GM21390 (cell line): ENCODE measurements at regions not wholly inside any gene's neighbourhood (a gene's known extent, or its start where the extent isn't known, plus 50 kb on each side); places are given as distances from the start of the nearest gene placed in this dataset.

Experiments used
- ATAC-seq: cut with Tn5 transposase; IDR thresholded peaks from one replicate; pipeline ENCODE4 v1.9.1; 2021; ENCODE audit not compliant: unreplicated experiment

DNA sequence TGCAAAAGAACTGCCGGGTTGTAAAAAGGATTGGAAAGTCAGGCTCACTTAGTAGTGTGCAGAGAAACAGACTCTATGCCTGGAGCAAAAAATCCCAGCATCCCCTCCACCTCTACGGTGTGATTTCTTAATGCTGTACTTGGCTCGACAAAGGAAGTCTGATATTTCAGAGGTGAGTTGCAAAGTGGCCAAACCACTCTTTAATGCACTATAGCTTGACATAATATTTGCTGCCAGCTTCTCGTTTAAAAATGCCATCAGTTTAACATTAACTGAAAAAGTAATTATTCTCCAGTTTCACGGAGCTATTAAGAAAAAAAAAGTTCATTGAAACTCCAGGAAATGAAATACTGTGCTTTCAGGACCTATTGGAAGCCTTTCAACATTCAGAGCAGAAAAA, 448.3 kb upstream of the ZFP42 start:
- no peak for ATAC-seq

GRCh38 chr4:187550256-187550950, 445.2 kb upstream of the ZFP42 start:
- ATAC-seq: no peak

DNA sequence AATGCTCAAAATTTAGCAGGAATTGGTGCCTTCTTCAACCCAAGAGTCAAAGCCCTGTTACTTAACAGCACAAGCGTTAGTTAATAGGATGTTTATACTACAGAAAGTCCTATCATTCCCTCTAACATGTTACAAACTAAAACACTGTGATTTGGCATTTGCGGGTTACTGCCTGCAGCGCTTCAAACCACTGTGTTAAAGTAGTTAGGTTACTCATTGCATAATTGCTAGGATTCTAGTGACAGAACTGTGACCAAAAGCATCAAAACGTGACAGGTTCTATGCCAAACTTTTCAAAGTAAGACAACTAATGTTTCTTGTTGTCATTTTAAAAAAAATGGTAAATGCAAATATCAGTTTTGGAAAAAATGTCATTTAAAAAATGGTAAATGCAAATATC, 442.8 kb upstream of the ZFP42 start:
- no peak for ATAC-seq

- no peak for ATAC-seq
Observed at GRCh38 chr4:187555174-187555573, 440.4 kb upstream of the ZFP42 start.

DNA sequence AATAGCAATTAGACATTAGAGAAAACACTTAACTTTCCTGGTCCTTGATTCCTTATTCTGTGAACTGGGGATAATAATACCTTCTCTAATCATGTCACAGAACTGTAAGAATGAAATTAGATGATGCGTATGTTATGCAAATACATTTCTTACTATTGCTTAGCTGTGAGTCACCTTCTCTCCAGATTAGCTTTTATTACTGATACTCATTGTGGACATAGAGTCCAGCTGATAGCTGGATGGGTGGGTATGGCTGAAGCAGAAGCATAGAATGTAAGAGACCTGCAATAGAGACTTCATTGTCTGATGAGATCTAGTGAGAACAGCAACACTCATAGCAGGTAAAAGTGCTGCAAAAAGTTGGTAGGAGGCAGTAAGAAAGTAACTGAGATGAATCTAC, 437.2 kb upstream of the ZFP42 start:
- no peak for ATAC-seq

GRCh38 chr4:187562345-187562744, 433.2 kb upstream of the ZFP42 start:
- no peak for ATAC-seq

- ATAC-seq: no peak
Observed at GRCh38 chr4:187565416-187565815, 430.2 kb upstream of the ZFP42 start.

DNA sequence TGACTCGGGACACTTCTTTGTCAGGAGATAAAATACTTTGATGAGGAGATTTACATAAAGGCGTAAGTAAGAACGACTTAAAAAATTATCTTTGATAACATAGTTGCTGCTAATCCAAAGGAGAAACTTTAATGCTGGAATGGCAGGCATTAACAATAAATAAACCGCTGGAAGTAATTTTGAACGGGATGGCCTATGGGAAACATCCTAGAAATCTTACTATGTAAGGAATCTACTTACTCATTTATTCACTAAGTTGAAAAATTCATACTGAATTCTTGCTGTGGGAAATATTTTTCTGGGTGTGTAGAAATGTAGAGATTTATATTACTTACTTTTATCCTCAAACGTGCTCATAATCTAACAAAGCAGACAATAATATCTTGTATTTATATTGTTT, 425.7 kb upstream of the ZFP42 start:
- no peak for ATAC-seq

- ATAC-seq: no peak
Observed at GRCh38 chr4:187575706-187576105, 419.9 kb upstream of the ZFP42 start.

GRCh38 chr4:187576751-187577150, 418.8 kb upstream of the ZFP42 start:
- ATAC-seq: no peak

DNA sequence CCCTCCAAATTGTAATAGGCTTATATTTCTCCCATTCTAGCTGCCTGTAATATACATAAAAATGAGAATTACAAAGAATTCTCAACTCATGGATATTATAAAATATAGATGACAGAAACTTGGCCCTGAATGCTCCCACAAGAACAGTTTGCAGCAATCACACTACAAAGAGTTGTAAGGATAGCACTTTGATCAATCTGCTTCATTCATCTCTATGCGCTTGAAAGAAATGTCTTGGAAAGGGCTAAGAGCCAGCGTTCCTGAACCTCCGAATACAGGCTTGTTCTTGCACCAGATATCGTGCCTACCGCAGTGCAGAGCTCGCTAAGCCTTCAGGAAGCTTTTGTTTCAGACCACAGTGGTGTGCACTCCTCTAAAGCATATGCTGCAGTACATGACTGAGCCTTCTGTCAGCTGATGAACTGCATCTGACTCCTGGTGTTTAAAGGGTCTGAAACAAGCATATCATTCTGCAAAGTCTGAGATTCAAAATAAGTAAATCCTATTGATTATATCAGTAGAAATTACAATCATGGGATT, 417.6 kb upstream of the ZFP42 start:
- ATAC-seq: no peak

- ATAC-seq: no peak
Observed at GRCh38 chr4:187586892-187587291, 408.7 kb upstream of the ZFP42 start.

DNA sequence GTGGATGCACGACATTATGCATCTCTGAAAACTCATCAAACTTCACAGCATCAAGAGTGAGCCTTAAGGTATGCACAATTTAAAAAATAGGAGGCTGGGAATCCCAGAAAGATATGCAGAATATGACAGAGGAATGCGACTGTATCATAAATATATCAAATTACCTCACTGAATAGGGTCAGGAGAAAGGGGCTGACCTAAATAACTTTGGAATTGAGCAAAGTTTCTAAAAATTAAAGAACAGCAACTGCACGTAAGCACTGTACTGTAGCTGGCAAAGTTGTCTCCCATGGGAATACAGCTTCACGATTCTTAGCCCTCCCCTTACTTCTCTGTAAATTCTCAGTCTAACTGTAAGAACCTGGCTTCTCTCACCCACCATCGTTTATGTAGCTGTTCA, 397.4 kb upstream of the ZFP42 start:
- no peak for ATAC-seq

GRCh38 chr4:187602339-187603092, 393.1 kb upstream of the ZFP42 start:
- no peak for ATAC-seq

DNA sequence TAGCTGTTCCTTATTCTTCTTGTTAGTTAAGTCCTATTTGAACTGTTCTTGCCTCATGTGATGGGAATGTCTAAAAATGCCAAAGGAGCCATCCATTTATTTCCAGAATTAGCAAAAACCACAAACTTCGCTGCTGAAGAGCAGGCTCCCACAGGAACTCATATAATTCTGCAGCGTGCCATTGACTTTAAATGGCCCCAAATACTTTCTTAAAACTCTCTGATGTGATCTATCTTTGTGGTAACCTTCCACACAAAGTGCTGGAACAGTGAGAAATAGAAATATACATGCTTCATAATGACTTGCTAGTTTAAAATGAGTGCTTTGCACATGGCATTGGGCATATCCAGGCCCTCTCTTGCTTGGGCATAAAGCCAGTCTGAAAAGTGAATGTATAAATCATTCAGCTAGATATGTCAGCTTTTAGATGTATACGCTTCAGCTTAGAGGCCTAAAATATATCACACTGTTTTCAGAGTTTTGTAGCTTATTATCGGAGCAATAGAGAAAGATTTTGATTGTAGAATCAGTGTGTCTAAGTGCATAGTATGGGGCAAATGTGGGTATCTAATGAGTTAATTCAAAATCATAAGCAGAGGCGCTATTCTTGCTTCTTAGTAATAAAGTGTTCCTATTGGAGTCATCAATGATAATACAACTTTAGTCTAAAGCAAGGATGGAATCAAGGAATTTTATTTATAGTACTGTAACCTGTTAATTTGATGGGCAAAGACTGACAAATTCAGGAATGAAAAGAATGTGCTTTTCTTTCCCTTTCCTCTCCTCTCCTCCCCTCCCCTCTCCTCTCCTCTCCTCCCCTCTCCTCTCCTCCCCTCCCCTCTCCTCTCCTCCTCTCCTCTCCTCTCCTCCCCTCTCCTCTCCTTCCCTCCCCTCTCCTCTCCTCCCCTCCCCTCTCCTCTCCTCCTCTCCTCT, 392.2 kb upstream of the ZFP42 start:
- no peak for ATAC-seq

DNA sequence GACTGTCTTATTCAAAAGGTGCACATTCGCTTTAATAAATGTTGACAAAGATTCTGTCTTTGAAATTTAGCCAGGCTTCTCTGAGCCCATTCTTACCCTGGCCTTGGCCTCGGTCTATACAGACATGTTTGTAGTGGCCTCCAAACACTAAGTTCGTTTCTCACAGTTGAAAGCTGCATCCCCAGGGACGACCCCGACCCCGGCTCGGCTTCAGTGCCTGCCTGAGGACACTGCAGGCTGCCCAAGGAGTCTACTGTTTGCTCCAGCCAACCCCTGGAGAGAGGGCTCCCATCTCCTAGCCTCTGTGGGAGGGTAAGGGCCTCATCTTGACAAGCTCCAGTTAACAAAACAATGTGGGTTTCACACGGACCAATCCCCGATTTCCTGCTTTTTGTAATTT, 390.6 kb upstream of the ZFP42 start:
- ATAC-seq: no peak

GRCh38 chr4:187606581-187606980, 389.0 kb upstream of the ZFP42 start:
- no peak for ATAC-seq

DNA sequence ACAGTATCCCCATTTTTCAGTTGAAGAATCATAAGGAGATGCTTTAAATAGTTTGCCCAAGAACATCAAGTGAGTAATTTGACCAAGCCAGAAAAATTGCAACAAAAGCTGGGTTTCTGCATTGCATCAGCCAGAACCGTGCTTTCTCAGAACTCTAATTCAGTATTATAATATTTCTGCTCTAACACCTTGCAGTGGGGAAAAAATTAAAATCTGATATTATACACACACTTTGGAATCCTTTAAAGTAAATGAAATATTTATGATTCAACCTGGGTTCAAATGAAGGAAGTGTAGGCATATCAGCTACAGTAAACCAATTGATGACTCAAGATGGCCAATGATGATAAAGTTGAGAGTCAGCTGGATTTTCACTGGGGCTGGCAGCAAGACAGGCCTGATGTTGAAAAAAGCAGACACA, 387.6 kb upstream of the ZFP42 start:
- ATAC-seq: no peak

DNA sequence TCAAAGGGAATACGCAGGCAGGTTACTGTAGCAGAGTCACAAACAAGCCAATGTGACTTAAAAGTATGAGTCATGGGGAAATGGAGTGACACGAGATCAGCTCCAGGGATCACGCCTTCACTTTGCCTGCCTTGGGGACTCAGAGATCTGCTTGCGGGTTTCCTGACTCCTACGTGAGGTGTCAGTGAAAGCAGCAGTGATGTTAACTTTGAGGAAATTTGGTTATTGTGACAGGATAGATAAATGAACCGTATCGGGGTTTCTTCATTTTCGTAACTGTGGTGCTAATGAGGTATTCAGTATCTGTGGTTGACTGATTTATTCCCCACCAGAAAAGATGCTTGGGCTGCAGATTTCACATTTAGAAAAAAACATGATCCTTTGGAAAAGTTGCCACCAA, 383.3 kb upstream of the ZFP42 start:
- ATAC-seq: no peak

GRCh38 chr4:187613089-187613839, 382.3 kb upstream of the ZFP42 start:
- no peak for ATAC-seq

DNA sequence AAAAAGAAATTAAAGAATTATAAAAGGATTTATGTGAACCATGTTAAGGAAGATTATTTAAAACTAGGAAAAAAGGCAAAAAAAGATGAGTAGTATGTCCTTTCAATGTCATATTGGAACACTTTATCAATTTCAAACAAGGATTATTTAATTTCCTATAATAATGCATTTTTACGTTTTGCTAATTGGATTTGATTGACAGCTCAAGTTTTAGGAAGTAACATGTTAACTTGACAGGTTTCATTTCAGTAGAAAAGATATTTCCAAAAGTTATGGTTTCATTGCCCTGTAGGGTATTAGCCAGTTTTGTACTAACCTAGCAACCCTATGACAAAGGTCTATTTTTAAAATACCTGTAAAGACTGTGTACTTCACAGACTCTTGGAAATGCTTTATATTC, 379.6 kb upstream of the ZFP42 start:
- ATAC-seq: no peak
